HL-60 (cell line): ENCODE measurements at regions not wholly inside any gene's neighbourhood (a gene's known extent, or its start where the extent isn't known, plus 50 kb on each side); places are given as distances from the start of the nearest gene placed in this dataset.

Experiments
- CTCF ChIP-seq: IDR thresholded peaks from one replicate; pipeline ENCODE4 v1.5.1; 2011; ENCODE audit warnings: low read length, control low read depth, inconsistent platforms; ENCODE audit not compliant: insufficient read depth
- POLR2AphosphoS5 ChIP-seq: IDR thresholded peaks from 2 replicates; pipeline ENCODE4 v1.6.1; 2012; ENCODE audit warnings: low read depth
- SPI1 ChIP-seq: IDR thresholded peaks from 2 replicates; pipeline ENCODE4 v1.6.1; 2012; ENCODE audit warnings: low read depth, mild to moderate bottlenecking, borderline replicate concordance

GRCh38 chr14:104291123-104292000, 153.0 kb downstream of the KIF26A start:
- TF ChIP-seq CTCF, result no peak
- no peak for TF ChIP-seq SPI1
- no peak for TF ChIP-seq POLR2AphosphoS5
